HK-2 (cell line): ENCODE measurements at regions not wholly inside any gene's neighbourhood (a gene's known extent, or its start where the extent isn't known, plus 50 kb on each side); places are given as distances from the start of the nearest gene placed in this dataset.

ENCODE experiments used
- DNase-seq: peaks from one replicate; pipeline ENCODE4 v3.0.0-alpha.2; 2018; ENCODE audit not compliant: unreplicated experiment

- no peak for DNase-seq
Observed at GRCh38 chr12:13764748-13765147, 216.7 kb downstream of the GRIN2B start.

GRCh38 chr12:13749389-13749788 is 232.0 kb downstream of the GRIN2B start:
- DNase-seq = no peak

DNA sequence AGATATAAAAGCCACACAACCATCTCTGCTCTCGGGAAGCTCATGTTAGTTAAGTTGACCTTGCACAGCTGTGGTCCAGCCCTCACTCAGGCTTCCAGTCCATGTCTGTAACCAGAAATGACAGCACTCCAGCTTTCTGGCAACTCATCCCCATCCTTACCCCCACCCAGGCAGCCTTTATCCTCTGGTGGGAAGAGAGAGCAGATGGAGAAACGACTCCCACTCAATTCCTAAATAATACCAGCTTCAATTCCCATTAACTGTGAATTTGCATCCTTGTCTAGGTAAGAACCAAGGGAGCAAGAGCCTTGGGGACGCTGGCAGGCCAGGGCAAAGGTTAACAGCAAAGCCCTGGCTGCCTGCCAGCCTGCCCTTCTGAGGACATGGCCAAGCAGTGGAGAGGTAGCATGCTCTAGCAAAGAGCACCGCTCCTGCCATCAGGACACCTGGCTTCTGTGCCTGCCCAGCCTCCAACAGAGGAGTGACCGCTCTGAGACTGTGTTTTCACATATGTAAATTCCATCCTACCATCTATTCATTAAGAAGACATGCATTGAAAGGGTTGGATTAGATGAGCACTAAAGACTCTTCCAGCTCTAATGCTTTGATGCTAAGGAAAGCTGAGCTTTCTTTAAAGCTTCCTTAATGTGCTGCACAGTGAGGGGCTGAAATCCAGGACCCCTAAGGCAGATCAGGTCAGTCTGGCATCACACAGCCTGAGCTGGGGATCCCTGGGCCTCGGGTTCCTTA is 236.1 kb downstream of the GRIN2B start:
- no peak for DNase-seq

GRCh38 chr12:13744561-13744960 is 236.8 kb downstream of the GRIN2B start:
- no peak for DNase-seq

GRCh38 chr12:13740149-13740545 is 241.3 kb downstream of the GRIN2B start:
- no peak for DNase-seq

GRCh38 chr12:13735734-13736133 is 245.7 kb downstream of the GRIN2B start:
- no peak for DNase-seq

- no peak for DNase-seq
Observed at GRCh38 chr12:13734584-13735152, 246.7 kb downstream of the GRIN2B start.

DNA sequence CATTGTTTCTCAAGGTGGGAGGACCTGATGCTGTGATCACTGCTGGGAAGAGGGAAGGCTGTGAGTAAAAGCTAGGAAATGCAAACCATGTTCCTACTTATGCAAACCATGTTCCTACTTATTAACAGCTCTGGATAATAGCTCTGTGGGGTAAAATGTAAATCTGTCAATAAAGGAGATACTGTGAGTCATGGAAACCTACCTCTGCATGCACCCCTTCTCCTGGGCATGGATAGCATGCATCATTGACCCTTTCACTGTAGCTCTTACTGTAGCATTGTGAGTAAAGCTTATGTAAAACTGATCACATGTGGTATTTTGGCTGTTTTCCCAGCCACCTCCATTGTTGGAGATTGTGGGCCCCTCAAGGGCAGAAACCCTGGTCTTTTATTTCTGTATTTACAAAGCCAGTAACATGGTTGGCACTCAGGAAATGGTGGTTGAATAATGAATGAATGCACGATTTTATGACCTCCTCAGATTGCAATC is 253.7 kb downstream of the GRIN2B start:
- peak; percentile 44 for DNase-seq

GRCh38 chr12:13725049-13725448 is 256.4 kb downstream of the GRIN2B start:
- no peak for DNase-seq

- DNase-seq = no peak
Observed at GRCh38 chr12:13724136-13724535, 257.3 kb downstream of the GRIN2B start.

DNA sequence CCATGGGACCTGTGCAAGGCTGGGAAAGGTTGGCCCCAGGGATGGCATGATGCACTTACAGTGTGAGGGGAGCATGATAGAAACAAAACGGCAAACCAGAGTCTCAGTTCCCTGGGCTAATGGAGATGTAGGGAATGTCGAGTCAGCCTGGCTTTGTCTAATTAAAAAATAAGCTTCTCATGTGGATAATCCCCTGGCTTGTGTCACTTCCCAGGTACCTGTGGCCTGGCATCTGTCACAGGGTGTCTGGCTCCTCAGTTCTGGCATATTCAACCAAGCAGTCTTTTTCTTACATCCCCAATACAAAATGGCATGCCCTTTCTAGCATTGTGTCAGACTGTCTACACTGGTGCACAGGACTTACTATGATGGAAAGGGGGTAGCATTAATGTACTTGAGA is 261.4 kb downstream of the GRIN2B start:
- DNase-seq = no peak

- DNase-seq = no peak
Observed at GRCh38 chr12:13718271-13718670, 263.1 kb downstream of the GRIN2B start.

DNA sequence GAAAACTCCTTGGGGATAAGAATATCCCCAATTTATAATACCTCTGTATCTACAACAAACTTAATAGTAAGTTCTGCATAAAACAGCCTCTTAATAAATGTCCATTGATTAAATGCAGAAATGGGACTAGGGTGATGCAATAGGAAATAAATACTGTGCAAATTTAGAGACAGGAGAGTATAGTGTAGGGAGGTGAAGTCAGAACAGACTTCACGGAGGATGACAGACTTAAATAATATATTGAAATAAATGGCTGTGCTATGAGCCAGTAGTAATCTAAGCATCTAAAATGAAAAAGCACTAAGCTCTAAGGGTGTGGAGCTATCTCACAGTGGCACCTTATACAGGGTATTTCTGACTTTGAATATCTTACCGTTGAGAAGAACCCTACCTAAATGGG is 265.3 kb downstream of the GRIN2B start:
- no peak for DNase-seq

DNA sequence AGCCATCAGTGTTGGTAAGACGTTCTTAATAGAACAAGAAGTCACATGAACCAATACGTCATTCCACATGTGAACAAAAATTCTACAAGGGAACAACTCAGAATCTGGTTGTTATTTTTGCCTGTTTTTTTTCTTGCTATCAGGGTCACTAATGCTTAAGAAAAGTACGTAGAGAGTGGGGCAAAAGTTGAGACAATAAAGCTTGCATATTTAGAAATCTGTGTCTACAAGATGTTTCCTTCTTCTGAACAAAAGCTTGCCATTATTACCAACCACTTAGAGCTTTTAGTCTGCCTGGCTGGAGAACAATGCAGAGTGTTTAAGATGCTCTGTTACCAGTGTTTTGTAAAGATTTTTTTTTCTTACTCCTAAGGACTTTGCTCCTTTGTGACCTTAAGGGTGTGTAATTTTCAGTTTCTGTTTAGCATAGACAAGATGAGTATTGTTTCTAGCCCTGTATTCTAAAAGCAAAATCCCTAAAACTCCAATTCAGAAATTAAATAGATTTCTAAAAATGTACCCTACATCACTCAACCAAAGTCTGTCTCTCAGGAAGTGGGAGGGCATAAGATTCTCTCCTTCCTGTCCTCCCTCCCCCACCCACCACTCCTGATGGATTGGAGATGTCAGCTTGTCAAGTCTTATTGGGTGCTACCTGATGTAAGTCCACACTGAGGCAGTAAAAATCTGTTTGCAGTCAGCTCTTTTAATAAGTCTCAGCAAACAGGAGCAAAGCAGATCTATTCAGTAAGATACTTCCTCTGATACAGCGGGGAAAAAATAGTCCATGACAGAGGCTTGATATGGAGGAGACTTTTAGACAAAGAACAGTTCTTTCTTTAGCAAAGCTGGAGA is 267.6 kb downstream of the GRIN2B start:
- DNase-seq = no peak

- DNase-seq = no peak
Observed at GRCh38 chr12:13707829-13708228, 273.6 kb downstream of the GRIN2B start.

DNA sequence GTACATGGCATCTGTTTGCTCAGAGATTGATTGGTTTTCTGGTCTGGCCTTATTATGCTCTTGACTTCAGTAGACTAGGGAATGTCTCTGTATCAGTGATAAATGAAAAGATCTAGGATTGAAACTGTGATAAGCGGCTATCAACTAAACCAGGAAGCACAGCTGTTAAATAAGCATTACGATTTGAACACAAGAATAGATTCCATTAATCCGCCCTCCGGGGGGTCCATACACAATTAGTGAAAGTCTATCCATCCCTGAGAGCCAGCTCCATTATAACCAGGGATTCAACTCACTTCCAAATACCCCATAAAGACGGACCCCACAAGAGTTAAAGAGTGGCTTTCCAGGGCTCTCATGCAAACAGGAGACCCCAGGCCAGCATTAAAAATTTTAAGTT is 279.0 kb downstream of the GRIN2B start:
- no peak for DNase-seq

- DNase-seq = no peak
Observed at GRCh38 chr12:13701502-13701901, 279.9 kb downstream of the GRIN2B start.

DNA sequence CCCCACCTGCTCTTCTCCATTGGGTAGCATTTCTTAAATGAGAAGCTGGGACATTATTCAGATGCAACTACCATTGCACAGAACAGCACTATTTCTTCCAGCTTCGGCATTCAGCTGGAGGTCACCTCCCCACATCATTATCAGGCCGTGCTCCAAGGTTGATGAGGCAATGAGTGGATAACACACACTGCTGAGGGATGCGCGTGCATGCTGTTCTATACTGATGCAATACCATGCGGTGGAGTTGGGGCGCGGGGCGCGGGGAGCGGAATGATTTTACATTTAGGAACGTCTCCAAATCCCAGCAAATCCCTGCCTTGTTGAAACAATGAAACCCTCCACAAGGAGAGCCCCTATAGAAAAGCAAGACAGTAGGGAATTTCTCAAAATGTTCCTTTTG is 283.4 kb downstream of the GRIN2B start:
- no peak for DNase-seq

DNA sequence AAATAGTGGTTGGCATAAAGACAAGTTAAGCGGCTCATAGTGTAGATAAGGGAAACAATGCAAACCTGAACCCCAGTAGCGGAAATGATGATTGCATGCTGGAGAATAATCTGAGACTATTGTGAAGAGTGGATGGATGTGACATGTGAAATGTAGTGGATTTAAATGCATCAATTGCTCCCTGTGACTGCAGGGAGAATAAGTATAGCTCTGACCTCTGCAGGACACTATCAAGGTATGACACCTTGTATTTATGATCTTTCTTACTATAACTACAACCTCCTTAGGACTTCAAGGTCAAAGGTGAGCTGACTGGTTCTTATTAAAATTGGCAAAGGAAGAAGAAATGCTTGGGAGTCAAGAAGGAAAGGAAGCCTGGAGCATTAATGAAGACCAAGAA is 285.6 kb downstream of the GRIN2B start:
- DNase-seq = no peak

- no peak for DNase-seq
Observed at GRCh38 chr12:13692332-13692731, 289.1 kb downstream of the GRIN2B start.

GRCh38 chr12:13691598-13691997 is 289.8 kb downstream of the GRIN2B start:
- DNase-seq = no peak

DNA sequence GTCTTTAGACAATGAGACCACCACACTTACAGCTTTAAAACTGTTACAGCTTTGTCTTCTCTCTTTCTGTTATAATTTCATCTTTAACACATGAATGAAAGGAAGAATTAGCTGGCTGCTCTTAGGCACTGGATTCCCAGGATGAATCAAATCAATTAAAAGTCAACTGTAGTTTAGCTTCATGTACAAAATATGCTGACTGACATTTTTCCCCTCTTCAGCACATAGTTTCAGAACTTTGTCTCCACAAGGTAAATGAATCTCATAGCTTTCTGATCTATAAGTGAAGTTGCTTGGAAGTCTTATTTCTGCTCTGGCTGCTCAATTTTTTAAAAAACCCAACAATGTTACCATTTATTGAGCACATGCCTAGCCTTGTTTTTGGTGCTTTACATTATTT is 293.8 kb downstream of the GRIN2B start:
- no peak for DNase-seq

GRCh38 chr12:13686260-13686659 is 295.1 kb downstream of the GRIN2B start:
- no peak for DNase-seq
